Mammary epithelial cell (primary cell): ENCODE measurements at regions not wholly inside any gene's neighbourhood (a gene's known extent, or its start where the extent isn't known, plus 50 kb on each side); places are given as distances from the start of the nearest gene placed in this dataset.
"Not testable (repeated sequence)": the region's sequence is repeated elsewhere in the genome, so short reads cannot be mapped to it uniquely, and the experiment has no call there.

Experiments
- EZH2 ChIP-seq: IDR thresholded peaks from 2 replicates; pipeline ENCODE4 v1.6.1; 2012; ENCODE audit warnings: low read length, inconsistent platforms, borderline replicate concordance
- TF ChIP-seq, protein P1 (sequence below), 2 donors: IDR thresholded peaks in 1 of 2; conservative IDR thresholded peaks in 1 of 2; 2 replicates each; pipeline ENCODE4 v1.5.1; 2011 to 2012; ENCODE audit warnings: inconsistent platforms in 2 of 2, low read length in 2 of 2, mild to moderate bottlenecking in 2 of 2, control low read depth in 1 of 2, low read depth in 1 of 2; ENCODE audit not compliant: insufficient read depth in 1 of 2; ENCODE audit errors: extremely low read depth in 1 of 2

DNA sequence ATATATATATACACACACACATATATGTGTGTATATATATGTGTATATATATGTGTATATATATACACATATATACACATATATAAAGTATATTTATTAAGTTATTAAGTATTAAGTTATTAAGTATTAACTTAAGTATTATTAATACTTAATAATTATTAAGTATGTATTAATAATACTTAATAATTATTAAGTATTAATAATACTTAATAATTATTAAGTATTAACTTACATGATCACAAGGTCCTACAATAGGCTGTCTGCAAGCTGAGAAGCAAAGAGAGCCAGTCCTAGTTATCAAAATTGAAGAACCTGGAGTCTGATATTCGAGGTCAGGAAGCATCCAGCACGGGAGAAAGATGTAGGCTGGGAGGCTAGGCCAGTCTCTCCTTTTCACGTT lies 130.1 kb upstream of the FAM3C start:
- not testable (repeated sequence) for TF ChIP-seq EZH2
- TF ChIP-seq, protein P1, sequence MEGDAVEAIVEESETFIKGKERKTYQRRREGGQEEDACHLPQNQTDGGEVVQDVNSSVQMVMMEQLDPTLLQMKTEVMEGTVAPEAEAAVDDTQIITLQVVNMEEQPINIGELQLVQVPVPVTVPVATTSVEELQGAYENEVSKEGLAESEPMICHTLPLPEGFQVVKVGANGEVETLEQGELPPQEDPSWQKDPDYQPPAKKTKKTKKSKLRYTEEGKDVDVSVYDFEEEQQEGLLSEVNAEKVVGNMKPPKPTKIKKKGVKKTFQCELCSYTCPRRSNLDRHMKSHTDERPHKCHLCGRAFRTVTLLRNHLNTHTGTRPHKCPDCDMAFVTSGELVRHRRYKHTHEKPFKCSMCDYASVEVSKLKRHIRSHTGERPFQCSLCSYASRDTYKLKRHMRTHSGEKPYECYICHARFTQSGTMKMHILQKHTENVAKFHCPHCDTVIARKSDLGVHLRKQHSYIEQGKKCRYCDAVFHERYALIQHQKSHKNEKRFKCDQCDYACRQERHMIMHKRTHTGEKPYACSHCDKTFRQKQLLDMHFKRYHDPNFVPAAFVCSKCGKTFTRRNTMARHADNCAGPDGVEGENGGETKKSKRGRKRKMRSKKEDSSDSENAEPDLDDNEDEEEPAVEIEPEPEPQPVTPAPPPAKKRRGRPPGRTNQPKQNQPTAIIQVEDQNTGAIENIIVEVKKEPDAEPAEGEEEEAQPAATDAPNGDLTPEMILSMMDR (conservative IDR thresholded peaks at IDR 0.05 in 1 of 2, IDR thresholded peaks at IDR 0.05 in 1 of 2; ENCODE audit: extremely low read depth in 1 of 2, insufficient read depth in 1 of 2, low read depth in 1 of 2, low read length in 2 of 2): not testable (repeated sequence)
